ENCODE measurements at regions not wholly inside any gene's neighbourhood (a gene's known extent, or its start where the extent isn't known, plus 50 kb on each side); places are given as distances from the start of the nearest gene placed in this dataset. TPM values are rescaled to one million over a fixed set of nuclear protein-coding genes. Genes with fewer than 3 reads are reported as not detected.
"Not testable (repeated sequence)": the region's sequence is repeated elsewhere in the genome, so short reads cannot be mapped to it uniquely, and the experiment has no call there.

GRCh38 chr4:100009490-100009889 lies 59.4 kb upstream of the H2AZ1 start:
- H3K4me3 ChIP-seq (ENCODE audit: low read depth, low read length), result no peak overlapping the region
- TF ChIP-seq, protein P1, sequence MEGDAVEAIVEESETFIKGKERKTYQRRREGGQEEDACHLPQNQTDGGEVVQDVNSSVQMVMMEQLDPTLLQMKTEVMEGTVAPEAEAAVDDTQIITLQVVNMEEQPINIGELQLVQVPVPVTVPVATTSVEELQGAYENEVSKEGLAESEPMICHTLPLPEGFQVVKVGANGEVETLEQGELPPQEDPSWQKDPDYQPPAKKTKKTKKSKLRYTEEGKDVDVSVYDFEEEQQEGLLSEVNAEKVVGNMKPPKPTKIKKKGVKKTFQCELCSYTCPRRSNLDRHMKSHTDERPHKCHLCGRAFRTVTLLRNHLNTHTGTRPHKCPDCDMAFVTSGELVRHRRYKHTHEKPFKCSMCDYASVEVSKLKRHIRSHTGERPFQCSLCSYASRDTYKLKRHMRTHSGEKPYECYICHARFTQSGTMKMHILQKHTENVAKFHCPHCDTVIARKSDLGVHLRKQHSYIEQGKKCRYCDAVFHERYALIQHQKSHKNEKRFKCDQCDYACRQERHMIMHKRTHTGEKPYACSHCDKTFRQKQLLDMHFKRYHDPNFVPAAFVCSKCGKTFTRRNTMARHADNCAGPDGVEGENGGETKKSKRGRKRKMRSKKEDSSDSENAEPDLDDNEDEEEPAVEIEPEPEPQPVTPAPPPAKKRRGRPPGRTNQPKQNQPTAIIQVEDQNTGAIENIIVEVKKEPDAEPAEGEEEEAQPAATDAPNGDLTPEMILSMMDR (IDR thresholded peaks at IDR 0.05; ENCODE audit: insufficient read depth, low read length), result no peak
- DNase-seq (ENCODE audit: low read depth), result no peak

DNA sequence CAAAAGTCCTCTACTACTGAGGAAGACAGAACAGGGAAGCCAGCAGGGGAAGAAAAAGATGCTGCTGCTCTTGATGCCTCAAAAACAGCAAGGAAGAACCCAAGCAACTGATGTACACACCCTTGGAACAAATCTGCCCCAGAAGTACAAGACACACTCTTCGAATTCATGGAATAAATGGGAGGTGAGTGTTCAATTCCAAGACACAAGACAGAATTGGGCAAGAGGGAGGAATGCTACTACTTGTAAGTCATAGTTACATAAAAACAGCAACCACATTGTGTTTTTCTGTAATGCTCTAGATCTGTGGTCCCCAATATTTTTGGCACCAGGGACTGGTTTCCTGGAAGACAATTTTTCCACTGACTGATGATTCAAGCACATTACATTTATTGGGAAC lies 58.0 kb upstream of the H2AZ1 start:
- TF ChIP-seq, protein P1 (IDR thresholded peaks at IDR 0.05; ENCODE audit: insufficient read depth, low read length), result no peak
- no peak overlapping the region for H3K4me3 ChIP-seq (ENCODE audit: low read depth, low read length)
- peak; percentile 59 for DNase-seq (ENCODE audit: low read depth)

- not testable (repeated sequence) for H3K4me3 ChIP-seq (ENCODE audit: low read depth, low read length); DNase-seq (ENCODE audit: low read depth)
These were observed 56.1 kb upstream of the H2AZ1 start for GRCh38 chr4:100006161-100006560.

Small RNA genes lying in the stretch of these regions (small RNA-seq; reads per million reads assigned to genes)
- gene DYNLL1P6, result not detected

Data from fibroblast of the aortic adventitia (primary cell).